Umbilical cord (tissue), 1 donor: ENCODE measurements at regions not wholly inside any gene's neighbourhood (a gene's known extent, or its start where the extent isn't known, plus 50 kb on each side); places are given as distances from the start of the nearest gene placed in this dataset.

Source experiments
- DNase-seq: peaks from one replicate; pipeline ENCODE4 v3.0.0-alpha.2; 2015; ENCODE audit warnings: low spot score

DNA sequence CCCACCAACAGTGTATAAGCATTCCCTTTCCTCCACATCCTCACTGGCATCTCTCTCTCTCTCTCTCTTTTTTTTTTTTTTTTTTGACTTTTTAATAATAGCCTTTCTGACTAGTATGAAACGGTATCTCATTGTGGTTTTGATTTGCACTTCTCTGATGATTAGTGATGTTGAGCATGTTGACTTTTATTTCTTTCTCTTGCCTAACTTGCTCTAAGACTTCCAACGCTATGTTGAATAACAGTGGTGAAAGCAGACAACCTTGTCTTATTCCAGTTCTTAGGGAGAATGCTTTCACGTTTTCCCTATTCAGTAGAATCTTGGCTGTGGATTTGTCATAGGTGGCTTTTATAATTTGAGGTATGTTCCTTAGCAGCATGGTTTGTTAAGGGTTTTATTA lies 249.4 kb upstream of the MDFIC2 start:
- DNase-seq, result no peak

GRCh38 chr3:70558956-70559355 lies 246.5 kb upstream of the MDFIC2 start:
- no peak for DNase-seq

DNA sequence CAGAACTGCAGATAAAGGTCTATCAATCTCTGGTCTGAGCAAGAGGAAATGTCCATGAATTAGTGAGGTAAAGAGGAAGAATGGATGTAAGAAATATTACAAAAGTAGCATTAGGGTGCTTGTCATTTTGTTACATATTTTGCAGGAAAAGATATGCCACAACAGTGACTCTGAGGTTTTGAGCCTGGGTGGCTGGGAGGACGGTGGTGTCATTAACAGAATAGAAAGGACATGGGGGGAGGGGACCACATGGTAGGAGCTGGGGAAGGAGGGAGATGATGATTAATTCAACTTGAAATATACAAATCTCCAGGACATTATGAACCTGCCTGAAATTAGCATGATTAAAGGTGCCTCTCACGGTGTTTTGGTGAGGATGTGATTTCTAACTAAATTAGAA lies 245.5 kb upstream of the MDFIC2 start:
- no peak for DNase-seq

GRCh38 chr3:70556056-70556455 lies 243.6 kb upstream of the MDFIC2 start:
- no peak for DNase-seq

DNA sequence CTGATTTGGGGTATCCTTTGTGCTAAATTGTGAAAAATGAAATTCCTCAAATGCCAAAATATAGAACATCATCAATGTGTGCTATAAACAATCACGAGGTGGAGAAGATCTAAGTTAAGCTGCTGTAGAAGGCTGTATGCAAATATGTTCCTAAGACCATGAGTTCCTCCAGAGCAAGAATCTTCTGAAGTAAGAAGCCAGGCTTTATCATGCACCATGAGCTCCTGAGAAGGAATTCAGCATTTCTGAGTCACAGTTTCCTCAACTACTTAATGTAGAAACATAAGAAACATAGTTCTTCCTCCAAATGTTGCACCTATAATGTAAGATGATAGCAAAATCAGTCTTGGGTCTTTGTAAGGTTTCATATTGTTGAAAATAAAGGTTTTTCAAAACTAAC lies 241.7 kb upstream of the MDFIC2 start:
- no peak for DNase-seq

DNA sequence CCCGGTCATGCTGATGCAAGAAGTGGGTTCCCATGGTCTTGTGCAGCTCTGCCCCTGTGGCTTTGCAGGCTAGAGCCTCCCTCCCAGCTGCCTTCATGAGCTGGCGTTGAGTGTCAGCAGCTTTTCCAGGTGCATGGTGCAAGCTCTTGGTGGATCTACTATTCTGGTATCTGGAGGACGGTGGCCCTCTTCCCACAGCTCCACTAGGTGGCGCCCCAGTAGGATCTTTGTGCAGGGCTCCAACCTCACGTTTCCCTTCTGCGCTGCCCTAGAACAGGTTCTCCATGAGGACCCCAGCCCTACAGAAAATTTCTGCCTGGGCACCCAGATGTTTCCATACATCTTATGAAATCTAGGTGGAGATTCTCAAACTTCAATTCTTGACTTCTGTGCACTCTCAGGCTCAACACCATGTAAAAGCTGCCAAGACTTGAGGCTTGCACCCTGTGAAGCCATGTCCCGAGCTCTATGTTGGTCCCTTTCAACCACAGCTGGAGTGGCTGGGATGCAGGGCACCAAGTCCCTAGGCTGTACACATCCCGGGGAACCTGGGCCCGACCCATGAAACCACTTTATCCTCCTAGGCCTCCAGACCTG lies 238.4 kb upstream of the MDFIC2 start:
- peak; percentile 20 for DNase-seq

GRCh38 chr3:70546679-70547078 lies 234.2 kb upstream of the MDFIC2 start:
- no peak for DNase-seq

- DNase-seq, result no peak
Measured at GRCh38 chr3:70543493-70543892, 231.1 kb upstream of the MDFIC2 start.

GRCh38 chr3:70539908-70540307 lies 227.5 kb upstream of the MDFIC2 start:
- DNase-seq, result no peak

DNA sequence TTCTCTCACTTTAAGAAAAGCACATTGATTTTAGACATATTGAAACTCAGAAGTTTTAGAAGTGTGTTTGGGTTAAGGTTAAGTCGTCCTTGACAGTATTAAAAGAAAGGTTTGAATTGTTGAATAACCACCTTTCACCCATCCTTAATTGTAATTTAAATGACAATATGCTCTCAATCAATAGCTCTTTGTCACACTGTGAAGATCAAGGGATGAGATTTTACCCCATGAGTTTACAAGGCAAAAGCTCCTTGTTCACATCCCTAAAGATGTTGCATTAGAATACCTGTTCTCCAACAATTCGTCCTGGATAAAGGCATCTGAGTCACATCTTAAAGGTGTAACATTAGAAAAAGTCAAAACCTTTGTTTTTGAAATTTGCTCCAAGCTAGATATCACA lies 220.4 kb upstream of the MDFIC2 start:
- no peak for DNase-seq

DNA sequence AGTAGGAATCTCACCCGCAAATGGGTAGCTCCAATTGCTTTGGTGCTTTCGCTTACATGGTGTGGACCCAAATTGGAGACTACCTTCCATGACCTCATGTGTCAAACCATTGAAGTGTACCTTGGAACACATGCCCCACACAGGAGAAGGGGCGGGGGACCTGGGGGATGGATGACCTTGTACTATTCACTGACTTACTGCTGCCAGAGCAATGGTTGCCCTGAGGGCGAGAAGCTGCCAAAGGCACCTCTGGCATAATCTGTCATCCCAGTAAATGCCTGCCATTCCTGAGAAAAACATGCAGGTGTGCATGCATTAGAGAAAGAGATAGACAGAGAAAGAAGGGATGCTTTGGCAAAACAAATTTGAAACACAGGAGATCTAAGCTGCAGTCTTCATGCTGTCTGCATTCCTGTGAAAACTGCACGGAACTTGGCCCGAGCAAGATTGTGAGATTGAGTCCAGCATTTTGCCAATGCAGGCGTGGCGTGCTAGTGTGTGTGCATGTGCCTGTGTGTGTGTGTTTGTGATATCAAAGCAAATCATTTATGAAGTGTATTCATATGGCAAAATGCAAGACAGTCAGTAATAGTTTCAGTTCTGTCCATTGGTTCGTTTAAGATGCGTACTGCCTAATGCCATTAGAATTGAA lies 219.5 kb upstream of the MDFIC2 start:
- no peak for DNase-seq

DNA sequence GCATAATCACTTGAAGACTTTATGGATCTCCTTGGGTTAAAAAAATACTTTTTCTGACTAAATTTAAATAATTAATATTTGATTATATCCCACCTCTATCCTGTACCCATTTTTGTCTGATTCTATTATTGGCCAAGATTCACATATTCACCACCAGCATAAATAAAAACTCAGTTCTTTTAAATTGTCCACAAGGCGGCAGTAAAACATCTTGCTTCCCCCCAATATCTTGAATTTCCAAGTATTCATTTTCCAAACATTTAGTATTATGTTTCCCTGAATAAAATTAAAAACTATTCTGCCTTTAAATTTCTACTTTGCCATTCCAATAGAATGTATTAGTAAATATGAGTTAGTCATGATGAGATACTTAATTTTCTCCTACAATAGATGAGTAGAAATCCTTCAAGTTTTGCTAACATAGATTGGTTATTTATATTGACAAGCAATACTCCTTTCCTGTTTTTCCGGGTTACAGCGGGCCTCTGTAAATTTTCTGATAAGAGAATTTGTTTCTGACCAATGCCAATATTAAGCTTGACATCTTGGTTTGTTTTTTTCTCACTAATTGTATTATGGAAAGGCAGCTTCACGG lies 218.7 kb upstream of the MDFIC2 start:
- DNase-seq, result peak; percentile 56

DNA sequence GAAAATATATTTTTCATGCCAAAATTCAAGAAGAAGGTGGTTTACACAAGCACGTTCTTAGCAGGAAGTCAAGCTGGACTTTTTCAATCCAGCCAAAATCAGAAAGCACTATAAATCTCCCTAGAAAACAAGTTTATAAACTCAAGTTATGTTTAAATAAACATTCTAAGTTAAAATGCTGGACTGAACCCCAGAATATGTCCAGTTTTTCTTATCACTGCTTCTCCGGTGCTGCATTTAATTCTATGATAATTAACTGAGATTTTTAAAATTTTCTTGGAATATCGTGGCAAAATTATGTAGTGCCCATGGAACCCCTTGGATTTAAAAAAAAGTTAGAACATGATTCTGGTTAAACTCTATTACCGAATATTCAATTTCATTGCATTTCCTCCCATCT lies 218.2 kb upstream of the MDFIC2 start:
- DNase-seq, result no peak

DNA sequence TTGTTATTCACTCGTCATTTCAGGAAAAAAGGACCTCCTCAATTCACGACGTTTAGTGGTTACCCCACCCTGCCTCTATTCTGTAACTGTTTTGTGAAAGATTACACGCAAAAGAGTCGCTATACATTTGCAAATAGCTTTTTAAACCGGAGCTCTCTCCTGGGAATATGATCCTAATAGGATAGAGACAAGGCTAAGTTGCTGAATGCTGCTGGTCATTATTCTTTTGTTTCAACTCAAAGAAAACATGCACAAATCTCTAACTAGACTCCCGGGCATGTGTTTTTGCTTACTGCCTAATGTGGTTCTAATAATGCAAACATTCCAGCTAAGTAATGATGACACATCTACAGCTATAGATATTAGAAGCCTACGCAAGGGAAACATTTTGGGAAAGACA lies 214.6 kb upstream of the MDFIC2 start:
- no peak for DNase-seq

DNA sequence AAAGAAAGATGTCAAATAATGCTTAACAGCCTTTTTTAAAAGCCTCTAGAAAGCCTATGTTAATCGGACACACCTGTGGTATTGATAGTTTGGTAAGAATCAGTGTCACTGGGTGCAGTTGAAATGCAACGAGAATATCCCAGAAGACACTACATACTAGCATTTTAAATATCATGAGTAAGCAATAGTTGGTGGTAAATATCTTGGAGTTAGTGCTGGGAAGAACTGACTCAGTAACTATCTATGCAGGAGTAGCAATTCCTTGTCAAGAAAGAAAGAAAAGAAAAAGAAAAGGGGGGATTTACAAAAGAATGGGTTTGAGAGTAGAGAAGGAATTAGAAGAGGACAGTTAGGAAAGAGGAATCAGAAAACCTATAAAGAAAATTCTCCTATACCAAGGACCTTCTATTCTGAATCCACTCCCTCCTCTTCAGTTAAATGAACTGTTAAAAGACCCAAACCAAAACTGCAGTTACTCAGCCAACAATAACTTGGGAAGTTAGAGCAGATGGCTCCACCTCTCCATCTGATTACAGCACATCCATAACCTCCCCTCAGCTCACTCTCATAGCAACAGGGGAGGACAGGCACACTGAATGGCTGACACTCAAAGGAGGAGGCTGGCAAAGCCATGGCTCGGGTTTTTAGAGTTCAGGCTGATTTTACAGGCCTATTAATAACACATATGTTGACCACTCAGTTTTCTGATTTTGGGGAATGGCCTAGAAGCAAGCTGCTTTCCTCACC lies 207.6 kb upstream of the MDFIC2 start:
- no peak for DNase-seq

DNA sequence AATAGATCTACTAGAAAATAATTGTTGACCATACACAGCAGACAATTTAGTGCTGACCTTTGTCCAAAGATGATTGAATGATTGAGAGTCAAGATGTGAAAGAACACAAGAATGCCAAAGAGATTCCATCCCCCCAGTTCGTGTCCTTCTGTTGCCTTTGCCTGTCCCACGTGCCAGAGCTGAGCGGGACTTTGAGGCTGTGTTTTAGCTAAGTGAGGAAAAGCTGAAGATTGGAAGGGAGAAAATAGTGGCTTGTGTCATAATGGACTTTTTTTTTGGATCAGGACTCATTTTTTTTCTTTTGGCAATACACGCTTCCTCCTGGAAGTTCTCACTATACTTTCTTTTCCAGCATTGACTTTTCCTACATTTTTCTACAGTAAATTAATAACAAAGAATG lies 206.6 kb upstream of the MDFIC2 start:
- no peak for DNase-seq

DNA sequence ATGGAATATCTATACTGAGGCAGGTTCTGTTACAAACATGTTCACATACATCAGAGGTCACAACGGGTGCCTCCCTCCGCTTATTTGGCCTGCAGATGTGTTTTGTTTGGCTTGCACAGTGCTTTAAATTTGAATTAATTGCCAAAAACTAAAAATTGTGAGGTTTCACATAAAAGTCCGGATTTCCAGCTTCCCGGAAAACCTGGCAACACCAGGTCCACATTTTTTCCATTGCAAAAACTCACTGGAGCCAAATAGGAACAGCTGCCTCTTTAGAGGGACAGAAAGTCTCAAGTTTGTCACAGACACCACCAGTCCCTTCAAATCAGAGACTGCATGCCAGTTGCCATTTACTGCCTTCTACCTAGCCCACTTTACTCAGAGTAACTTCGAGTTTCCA lies 205.9 kb upstream of the MDFIC2 start:
- no peak for DNase-seq

GRCh38 chr3:70517124-70517890 lies 204.9 kb upstream of the MDFIC2 start:
- no peak for DNase-seq

- DNase-seq, result peak; percentile 2
Measured at GRCh38 chr3:70516076-70516475, 203.6 kb upstream of the MDFIC2 start.

DNA sequence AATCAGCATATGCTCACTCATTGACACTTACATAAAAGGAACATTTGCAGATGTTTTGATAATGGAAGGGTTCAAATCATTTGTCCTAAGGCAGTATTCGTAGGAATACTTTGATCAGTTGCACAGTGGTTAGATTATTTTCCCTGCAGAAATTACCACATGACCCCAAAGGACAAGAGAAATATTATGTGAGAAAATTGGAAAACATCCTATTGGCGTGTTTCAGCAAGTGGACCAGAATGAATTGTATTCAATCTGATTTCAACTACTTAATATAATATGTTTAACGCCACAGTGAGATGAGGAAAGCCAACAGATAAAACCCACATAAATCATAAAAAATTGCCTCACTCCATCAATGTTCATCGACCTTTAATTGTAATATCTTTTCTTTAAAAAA lies 195.0 kb upstream of the MDFIC2 start:
- no peak for DNase-seq

DNA sequence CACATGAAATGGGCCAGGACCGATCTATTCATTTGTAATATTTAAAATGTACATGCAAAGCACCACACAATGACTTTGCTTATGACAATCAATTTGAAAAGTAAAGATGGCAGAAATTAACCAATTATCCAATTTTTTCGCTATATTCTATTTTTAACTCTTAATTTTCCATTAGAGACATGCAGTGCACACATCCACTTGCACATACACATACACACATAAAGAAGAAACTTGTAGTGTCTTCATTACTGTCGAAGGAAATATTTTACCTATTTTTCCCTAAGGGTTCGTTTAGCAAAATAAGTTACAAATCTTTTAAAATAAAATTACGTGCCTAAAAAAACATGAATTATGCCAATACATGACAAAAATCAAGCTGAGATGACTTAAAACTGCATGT lies 194.3 kb upstream of the MDFIC2 start:
- DNase-seq, result no peak

DNA sequence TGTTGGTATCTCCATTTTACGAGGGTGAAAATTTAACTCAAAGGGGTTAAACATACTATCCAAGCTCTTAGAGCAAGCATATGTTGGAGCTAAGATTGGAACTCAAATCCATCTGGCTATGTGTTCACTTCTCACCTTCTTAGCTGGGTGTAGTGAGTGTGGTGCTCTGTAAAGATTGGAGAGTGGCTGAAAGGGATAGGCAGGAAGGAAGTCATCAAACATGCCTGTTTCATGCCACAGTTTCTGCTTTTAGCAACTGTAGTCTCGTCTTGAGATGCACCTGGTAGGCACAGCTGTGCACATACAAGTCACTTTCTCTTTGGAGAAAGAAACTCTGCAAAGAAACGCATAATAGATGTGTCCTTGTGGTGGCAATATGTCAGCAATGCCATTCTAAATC lies 189.1 kb upstream of the MDFIC2 start:
- no peak for DNase-seq
